HFF-Myc (cell line): ENCODE measurements at regions not wholly inside any gene's neighbourhood (a gene's known extent, or its start where the extent isn't known, plus 50 kb on each side); places are given as distances from the start of the nearest gene placed in this dataset.

Experiments used
- DNase-seq: peaks from one replicate; pipeline ENCODE4 v3.0.0-alpha.2; 2011; ENCODE audit warnings: low read depth; ENCODE audit errors: extremely low read depth
- H3K4me3 ChIP-seq: replicated peaks from 2 replicates; pipeline ENCODE4 v1.5.1; 2011; ENCODE audit warnings: low read depth, mild to moderate bottlenecking, control low read depth, low read length
- CTCF ChIP-seq: IDR thresholded peaks from 2 replicates; pipeline ENCODE4 v1.5.1; 2012; ENCODE audit warnings: mild to moderate bottlenecking, low read depth, low read length, control low read depth; ENCODE audit errors: missing control alignments

GRCh38 chr9:87793292-87793691 is 67.4 kb downstream of the CTSL start:
- DNase-seq = peak; percentile 32
- no peak overlapping the region for H3K4me3 ChIP-seq
- TF ChIP-seq CTCF = no peak

GRCh38 chr9:87795178-87795577 is 69.3 kb downstream of the CTSL start:
- DNase-seq = no peak
- no peak overlapping the region for H3K4me3 ChIP-seq
- TF ChIP-seq CTCF = no peak

GRCh38 chr9:87796196-87796595 is 70.3 kb downstream of the CTSL start:
- H3K4me3 ChIP-seq = no peak overlapping the region
- TF ChIP-seq CTCF = no peak
- DNase-seq = no peak

- DNase-seq = no peak
- no peak for TF ChIP-seq CTCF
These were observed 72.4 kb downstream of the CTSL start for GRCh38 chr9:87798261-87798833.

GRCh38 chr9:87799503-87799902 is 73.6 kb downstream of the CTSL start:
- TF ChIP-seq CTCF = no peak
- H3K4me3 ChIP-seq = no peak overlapping the region
- no peak for DNase-seq

More at GRCh38 chr9:87798261-87798833, 72.4 kb downstream of the CTSL start:
- no peak overlapping the region for H3K4me3 ChIP-seq

GRCh38 chr9:87800456-87800855 is 74.5 kb downstream of the CTSL start:
- DNase-seq = no peak
- no peak for TF ChIP-seq CTCF
- no peak overlapping the region for H3K4me3 ChIP-seq

- no peak overlapping the region for H3K4me3 ChIP-seq
- no peak for TF ChIP-seq CTCF
- no peak for DNase-seq
These were observed 75.1 kb downstream of the CTSL start for GRCh38 chr9:87801013-87801412.
